Left hindlimb (tissue), 1 donor: ENCODE measurements at regions not wholly inside any gene's neighbourhood (a gene's known extent, or its start where the extent isn't known, plus 50 kb on each side); places are given as distances from the start of the nearest gene placed in this dataset.
"Not testable (repeated sequence)": the region's sequence is repeated elsewhere in the genome, so short reads cannot be mapped to it uniquely, and the experiment has no call there.

Experiments used
- DNase-seq: peaks from one replicate; pipeline ENCODE4 v3.0.0-alpha.2; 2018

DNA sequence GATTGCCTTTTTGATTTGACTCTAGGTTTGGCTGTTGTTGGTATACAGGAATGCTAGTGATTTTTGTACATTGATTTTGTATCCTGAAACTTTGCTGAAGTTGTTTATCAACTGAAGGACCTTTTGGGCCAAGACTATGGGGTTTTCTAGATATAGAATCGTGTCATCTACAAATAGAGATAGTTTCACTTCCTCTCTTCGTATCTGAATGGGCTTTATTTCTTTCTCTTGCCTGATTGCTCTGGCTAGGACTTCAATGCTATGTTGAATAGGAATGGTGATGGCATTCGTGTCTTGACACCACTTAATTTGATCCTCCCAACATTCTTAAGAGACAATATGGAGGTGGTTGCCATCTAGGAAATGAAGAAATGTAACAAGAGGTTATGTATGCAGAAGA lies 388.1 kb upstream of the API5 start:
- no peak for DNase-seq

DNA sequence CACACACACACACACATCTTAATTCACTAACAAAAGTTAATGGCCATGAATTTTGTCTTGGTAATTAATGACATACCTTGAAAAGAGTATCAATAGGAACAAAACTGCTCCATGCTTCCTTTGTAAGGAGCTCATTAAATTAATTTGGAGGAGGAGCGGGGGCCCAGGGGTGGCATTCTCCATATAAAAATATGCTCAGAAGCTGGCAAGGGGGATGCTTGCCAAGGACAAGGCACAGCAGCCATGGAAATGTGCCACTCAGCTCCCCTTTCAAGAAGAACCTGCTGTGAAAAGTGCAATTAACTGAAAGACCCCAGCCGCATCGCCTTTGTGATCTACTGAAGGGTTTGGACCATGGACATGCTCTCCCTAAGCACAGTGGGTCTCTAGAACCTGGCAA lies 385.9 kb upstream of the API5 start:
- no peak for DNase-seq

DNA sequence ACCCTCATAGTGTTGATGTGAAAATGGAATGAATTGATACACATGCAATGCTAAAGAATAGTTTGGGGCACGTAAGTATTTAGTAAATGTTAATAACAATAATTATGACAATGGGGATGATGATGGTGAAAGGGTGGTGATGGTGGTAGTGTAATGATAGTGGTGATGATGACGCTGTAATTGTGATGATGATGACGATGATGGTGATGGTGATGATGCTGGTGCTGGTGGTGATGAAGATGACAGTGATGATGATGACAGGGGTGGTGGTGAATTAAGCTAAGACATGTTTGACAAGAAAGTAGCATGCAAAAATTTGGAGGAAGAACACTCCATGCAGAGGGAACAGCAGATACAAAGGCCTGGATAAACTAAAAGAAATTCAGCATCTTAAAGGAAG lies 364.4 kb upstream of the API5 start:
- DNase-seq, result no peak

- not testable (repeated sequence) for DNase-seq
Measured at GRCh38 chr11:42949738-42950376, 361.9 kb upstream of the API5 start.

GRCh38 chr11:42951266-42951665 lies 360.5 kb upstream of the API5 start:
- DNase-seq, result no peak

DNA sequence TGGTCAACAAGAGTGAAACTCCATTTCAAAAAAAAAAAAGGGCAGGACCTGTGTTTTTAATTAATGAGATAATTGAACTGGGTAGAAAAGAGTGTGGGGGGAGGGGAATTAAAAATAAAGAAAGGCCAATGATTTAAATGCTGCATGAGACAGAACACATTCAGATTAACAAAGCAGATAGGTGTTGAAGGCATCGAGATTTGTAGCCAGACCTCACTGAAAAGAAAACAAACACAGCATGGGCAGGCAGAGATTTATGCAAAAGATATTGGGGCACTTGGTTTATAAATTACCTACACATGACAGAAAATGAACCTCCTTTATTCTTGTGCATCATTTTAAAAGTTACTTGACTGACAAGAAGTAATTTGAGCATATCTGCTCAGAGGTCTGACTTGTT lies 354.0 kb upstream of the API5 start:
- DNase-seq, result no peak

DNA sequence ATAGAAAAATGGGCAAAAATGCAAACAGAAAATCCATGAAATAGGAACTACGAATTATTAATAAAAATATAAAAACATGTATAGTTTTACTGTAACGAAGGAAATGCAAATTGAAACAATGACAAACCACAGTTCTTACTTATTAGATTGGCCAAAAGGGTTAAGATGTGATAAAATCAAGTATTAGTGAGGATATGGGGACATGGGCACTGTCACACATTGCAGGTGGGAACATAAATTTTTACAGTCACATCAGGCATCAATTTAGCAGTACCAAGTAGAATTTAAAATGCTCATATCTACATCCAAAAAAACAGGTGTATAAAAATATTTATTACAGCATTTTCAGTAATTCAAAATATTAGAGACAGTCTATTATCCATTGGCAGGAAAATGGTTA lies 353.2 kb upstream of the API5 start:
- no peak for DNase-seq

DNA sequence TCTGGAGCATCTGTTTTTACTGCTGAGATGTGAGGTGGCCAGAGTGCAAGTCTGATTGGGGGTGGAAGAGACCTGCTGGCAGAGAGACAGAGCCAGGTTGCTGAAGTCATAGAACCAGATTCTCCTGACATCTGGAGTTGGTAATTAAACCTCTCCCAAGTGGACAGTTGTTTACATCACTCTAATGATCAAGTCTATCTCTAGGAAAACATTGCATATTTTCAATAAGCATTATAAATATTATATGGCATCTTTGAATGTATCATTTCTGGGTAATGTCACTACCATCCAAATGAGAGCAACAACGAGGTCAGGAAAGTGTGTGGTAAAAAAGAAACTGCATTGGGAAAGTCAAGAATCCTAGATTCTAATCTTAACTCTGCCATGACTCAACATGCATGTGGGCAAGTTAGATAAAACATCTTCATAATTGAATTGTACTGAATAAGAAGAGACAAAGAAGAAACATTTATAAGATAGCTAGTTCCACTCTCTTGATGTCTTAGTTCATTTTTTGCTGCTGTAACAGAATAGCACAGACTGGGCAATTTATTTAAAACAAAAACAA lies 351.2 kb upstream of the API5 start:
- DNase-seq, result no peak

- no peak for DNase-seq
Measured at GRCh38 chr11:42967653-42968052, 344.1 kb upstream of the API5 start.

DNA sequence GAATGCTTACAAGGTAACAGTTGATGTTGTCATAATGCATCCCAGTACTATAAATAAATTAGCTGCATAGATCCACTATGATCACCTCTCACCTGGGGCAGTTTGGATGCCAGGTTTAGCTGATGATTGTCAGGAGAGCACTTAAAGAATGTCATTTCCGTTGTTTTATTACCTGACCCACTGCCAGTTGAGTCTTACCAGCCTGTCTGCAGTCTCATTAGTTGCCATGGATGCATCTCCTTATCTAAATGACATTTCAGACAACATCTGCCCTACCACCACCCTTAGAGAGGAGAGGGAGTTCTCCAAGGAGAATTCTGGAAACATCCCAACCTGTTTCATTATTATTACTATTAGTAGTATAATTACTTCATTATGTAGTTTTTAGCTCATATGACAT lies 339.1 kb upstream of the API5 start:
- DNase-seq, result no peak

DNA sequence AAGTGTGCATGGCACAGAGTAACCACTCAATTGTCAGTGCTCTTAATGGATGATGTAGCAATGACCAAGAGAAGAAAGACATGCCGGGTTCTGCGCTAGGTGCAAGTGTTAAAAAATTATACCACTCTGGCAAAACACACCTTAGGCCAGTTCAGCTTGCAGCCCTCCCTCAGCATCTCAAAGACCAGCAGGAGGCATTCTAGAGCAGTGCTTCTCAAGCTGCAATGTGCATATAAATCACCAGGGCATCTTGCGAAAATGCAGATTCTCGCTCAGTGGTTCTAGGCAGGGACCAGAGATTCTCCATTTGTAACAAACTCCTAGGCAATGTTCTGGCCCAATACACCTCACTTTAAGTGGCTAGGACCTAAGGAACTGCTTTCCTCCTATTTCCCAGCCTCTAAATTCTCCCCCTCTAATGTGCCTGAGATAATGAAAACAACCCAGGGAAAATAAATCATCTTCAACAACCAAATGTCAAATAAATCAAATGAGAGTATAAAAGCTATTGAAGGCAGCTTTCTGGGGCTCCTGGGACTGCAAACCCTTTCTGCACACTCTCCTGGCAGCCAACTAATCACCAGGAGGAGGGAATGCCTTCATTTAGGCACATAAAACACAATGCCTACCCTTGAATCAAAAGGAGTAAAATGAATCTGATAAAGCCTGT lies 337.2 kb upstream of the API5 start:
- DNase-seq, result no peak

GRCh38 chr11:42975180-42975529 lies 336.6 kb upstream of the API5 start:
- DNase-seq, result no peak

DNA sequence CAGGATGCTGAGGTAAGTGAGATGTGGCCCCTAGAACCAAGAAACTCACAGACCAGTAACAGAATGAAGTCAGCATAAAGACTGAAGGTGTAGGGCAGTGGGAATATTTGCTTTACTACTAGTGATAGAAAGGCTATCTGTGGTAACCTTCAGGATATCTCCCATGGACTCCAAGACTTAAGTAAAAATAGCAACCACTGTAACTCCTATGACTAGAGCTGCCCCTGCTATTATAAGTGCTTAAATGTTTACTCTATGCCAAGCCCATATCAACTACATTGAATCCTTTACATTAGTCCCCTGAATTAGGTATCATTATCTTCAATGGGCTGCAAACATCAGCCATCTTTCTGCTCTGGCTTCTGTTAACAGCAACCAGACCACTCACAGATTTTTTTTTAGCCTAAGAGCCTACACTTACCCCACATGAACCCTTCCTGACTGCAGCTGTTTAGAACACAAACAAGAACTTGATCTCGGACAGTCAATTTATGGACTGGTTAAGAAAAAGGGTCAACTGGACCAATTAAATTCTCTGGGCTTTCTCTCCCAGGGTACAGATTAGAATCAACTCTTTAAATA lies 335.1 kb upstream of the API5 start:
- no peak for DNase-seq

DNA sequence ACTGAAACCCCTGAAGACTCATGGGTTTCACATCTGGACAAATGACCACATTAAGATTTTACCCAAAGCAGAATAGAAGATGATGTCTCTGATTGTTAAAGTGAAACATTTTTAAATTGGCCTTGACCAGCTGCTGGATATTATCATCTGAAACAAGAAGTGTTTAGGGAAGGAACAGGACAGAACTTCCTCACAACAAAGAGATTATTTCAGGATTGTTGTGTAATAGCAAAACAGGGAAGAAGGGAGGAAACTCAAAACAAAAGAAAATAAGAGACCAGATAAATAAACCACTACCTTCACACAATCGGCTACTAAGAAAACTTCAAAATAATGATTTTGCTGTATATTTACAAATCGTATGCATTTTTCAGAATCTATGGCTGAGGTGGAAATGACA lies 319.2 kb upstream of the API5 start:
- DNase-seq, result no peak

DNA sequence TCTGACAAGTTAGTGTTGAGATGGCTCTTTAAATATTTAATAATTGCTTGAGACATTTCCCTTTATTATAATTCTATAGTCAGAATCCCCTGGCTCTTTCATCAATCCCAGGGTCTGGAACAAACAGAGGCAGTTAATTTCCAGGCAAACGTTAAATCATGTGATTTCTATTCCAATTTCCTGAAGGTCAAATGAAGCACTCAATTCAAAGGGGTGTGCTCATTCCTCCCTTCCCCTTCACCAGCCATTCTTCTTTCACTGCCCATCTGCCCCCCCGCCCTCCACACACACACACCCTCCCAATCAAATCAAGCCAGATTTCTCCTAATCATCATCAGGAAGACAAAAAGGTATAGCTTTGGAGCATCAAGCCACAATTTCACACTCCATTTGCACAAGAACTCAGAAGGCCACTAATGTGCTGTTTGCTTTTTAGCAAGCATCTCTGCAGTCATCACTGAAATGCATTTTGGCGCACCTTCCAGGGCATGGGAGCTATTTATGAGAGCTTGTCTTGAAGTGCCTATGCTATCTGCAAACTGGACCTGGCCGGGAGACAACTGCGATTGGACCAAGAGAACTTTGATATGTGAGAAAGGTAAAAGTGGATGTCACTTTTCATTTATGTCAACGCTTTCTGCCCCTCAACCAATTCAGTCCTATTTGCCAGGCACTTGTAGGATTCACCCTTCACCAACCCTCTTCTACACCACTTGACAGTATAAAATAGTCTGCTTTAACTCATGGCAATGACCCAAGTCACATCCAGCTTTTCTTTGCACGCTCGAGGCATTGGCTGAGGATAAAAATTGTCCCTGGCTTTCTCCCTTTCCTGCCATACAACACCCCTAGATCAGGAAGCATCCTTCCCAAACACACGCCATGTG lies 315.1 kb upstream of the API5 start:
- DNase-seq, result no peak

- DNase-seq, result not testable (repeated sequence)
Measured at GRCh38 chr11:43004879-43005278, 306.9 kb upstream of the API5 start.

- no peak for DNase-seq
Measured at GRCh38 chr11:43010042-43010441, 301.8 kb upstream of the API5 start.

DNA sequence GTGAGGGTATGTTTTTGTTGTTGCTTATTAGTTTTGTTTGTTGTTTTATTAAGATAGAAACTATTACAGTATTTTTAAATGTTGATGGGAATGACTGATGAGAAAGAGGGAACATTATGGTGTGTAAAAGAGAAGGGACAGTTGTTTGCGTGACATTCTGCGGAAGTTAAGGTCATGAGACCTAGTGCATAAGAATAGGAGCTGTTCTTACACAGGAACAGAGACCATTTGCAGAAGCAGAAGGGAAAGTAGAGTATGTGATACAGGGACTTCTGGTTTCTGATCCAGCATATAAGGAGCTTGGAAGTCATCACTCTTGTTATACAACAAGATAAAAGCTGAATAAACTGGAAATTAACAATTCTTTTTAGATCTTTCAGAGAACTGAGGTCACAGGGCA lies 299.2 kb upstream of the API5 start:
- DNase-seq, result no peak

DNA sequence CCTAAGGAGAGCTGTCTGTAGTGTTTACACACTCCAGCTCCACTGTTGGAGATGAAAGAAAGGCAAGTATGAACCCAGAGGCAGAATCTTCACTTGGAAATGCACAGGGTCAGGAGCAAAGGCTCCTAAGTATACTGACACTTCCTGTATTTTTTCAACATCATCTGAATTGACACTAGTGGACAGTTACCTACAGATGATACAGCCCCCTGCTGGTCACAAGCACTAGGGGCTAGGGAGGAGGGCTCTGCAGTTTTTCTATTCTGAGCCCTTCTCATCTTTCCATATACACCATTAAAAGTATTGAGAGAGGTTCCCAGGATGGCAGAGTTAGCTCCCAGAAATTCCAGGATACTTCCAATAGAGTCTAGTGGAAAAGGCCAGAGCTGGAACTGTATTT lies 290.3 kb upstream of the API5 start:
- DNase-seq, result no peak

GRCh38 chr11:43034341-43034740 lies 277.5 kb upstream of the API5 start:
- DNase-seq, result no peak

- DNase-seq, result no peak
Measured at GRCh38 chr11:43035086-43035485, 276.7 kb upstream of the API5 start.

- no peak for DNase-seq
Measured at GRCh38 chr11:43053638-43054412, 258.0 kb upstream of the API5 start.

- DNase-seq, result no peak
Measured at GRCh38 chr11:43067681-43068080, 244.1 kb upstream of the API5 start.
